Nephron (organoid): ENCODE measurements at regions not wholly inside any gene's neighbourhood (a gene's known extent, or its start where the extent isn't known, plus 50 kb on each side); places are given as distances from the start of the nearest gene placed in this dataset.

ENCODE experiments used
- H3K27ac Mint-ChIP-seq, 3 experiments: 2 replicates each; pipeline ENCODE4 v1.8.0; 2020; ENCODE audit warnings: mixed read lengths in 3 of 3, mild to moderate bottlenecking in 2 of 3, moderate library complexity in 1 of 3
- H3K27me3 Mint-ChIP-seq: 2 replicates; pipeline ENCODE4 v1.8.0; 2021; ENCODE audit warnings: low read depth, mild to moderate bottlenecking, moderate library complexity, mixed read lengths
- H3K36me3 Mint-ChIP-seq: 2 replicates; pipeline ENCODE4 v1.8.0; 2020; ENCODE audit warnings: low read depth, mixed read lengths
- H3K4me1 Mint-ChIP-seq: 2 replicates; pipeline ENCODE4 v1.8.0; 2020; ENCODE audit warnings: mixed read lengths
- H3K4me3 Mint-ChIP-seq, 3 experiments: 2 replicates each; pipeline ENCODE4 v1.8.0; 2020; ENCODE audit warnings: mild to moderate bottlenecking in 3 of 3, mixed read lengths in 3 of 3, moderate library complexity in 2 of 3
- H3K9me3 Mint-ChIP-seq: 2 replicates; pipeline ENCODE4 v1.8.0; 2020; ENCODE audit warnings: mixed read lengths
- TF ChIP-seq, protein P1 (sequence below), 3 experiments: fragments of 200-600 bp; sonication (generic); IDR thresholded peaks; one replicate each; pipeline ENCODE4 v1.5.0; 2021; ENCODE audit warnings: antibody characterized with exemption in 3 of 3; ENCODE audit not compliant: unreplicated experiment in 3 of 3

DNA sequence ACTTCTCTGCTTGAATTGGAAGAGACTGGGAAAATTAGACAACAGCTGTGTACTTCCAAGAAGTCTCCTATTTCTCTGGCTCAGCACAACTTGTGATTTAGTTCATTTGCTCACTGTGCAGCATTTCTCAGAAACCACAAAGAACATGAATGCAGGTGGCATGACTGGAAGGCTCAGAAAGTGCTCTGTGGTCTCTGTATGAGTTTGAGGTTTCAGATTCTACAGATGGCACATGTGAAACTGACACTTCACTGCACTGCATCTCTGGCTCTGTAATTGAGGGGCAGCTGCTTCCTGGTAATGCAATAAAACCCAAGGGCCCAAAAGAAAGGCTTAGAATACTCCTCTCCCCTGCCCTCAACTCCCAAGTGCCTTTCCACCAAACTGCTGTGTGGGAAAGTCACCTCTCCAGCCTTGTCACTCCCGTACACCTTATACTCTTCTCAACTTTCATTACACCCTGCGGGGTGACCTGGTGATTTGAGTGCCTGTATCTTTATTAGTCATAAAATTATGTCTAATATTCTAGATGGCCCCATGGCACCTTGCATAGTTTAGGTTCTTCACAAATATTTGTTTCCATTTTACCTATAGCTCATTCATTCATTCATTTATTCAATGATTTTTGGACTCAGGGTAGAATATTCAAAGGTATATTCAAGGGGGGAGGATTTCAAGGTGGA is 82.5 kb downstream of the ESM1 start:
- H3K4me1 Mint-ChIP-seq: peaks cover 34% of the 10 kb centered on the region
- peak overlapping the region; percentile 17 to 75 (median 22) for H3K27ac Mint-ChIP-seq
- peak overlapping the region in 1 of 3 experiments; percentile 4 for H3K4me3 Mint-ChIP-seq
- H3K9me3 Mint-ChIP-seq: no peaks in the 10 kb centered on the region
- H3K27me3 Mint-ChIP-seq: no peaks in the 10 kb centered on the region
- TF ChIP-seq, protein P1, sequence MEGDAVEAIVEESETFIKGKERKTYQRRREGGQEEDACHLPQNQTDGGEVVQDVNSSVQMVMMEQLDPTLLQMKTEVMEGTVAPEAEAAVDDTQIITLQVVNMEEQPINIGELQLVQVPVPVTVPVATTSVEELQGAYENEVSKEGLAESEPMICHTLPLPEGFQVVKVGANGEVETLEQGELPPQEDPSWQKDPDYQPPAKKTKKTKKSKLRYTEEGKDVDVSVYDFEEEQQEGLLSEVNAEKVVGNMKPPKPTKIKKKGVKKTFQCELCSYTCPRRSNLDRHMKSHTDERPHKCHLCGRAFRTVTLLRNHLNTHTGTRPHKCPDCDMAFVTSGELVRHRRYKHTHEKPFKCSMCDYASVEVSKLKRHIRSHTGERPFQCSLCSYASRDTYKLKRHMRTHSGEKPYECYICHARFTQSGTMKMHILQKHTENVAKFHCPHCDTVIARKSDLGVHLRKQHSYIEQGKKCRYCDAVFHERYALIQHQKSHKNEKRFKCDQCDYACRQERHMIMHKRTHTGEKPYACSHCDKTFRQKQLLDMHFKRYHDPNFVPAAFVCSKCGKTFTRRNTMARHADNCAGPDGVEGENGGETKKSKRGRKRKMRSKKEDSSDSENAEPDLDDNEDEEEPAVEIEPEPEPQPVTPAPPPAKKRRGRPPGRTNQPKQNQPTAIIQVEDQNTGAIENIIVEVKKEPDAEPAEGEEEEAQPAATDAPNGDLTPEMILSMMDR (IDR thresholded peaks at IDR 0.05; ENCODE audit: unreplicated experiment in 3 of 3): no peak
- H3K36me3 Mint-ChIP-seq: no peaks in the 10 kb centered on the region

DNA sequence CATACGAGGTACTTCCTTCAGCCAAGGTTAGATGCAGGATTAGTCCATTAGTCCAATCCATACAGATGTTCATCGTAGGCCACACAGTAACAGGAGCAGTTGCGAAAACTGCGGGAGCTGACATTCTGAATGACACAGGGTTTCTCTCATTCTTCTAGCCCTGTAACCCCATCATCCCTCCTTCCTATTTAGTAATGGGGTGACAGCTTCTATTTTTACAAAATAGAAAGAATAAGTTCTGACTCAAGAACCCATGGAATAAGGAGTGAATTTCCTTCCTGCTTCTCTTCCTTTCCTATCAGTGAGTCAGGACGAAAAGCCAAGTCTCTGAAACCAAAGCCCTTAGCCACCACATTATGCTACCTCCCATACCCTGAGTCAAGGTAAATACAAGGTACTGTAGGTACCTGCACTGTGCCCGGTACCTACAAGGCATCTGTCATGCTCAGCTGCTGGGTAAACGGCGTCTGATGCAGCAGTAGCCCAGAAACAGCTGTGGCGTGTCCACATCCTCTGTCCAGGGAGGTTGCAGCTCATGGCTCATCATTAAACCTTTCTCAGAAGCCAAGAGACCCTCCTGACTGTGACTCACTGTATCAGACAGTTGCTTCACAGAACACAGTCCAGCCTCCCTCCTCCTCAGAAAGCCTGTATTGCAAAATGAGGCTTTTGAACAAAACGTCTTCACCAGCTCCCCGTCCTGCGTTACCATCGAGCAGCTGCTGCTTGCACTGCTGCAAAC is 84.2 kb downstream of the ESM1 start:
- TF ChIP-seq, protein P1 (IDR thresholded peaks at IDR 0.05; ENCODE audit: unreplicated experiment in 3 of 3): no peak
- no peaks in the 10 kb centered on the region for H3K27me3 Mint-ChIP-seq
- H3K4me1 Mint-ChIP-seq: peaks cover 28% of the 10 kb centered on the region
- no peaks in the 10 kb centered on the region for H3K9me3 Mint-ChIP-seq
- H3K27ac Mint-ChIP-seq: no peak overlapping the region
- H3K4me3 Mint-ChIP-seq: no peak overlapping the region
- no peaks in the 10 kb centered on the region for H3K36me3 Mint-ChIP-seq

DNA sequence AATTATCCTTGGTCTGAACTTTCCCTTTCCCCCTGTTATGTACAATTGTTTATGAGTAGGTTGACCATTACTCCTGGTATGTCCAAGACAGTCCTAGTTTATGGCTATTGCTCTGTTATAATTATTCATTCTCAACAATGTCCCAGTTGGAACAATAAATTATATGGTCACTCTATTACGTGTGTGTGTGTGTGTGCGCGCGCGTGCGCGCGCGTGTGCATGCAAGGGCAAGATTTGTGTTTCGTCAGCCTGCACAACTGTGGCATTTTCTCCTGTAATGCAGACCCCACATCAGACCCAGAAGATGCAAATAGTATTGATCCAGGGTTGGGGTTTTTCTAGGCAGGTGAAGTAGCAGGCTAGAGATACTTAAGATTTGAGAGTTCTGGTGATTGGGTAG is 88.4 kb downstream of the ESM1 start:
- Mint-ChIP-seq H3K36me3 (no peaks in the 10 kb centered on the region), H3K4me1 (peaks cover 10% of the 10 kb centered on the region), H3K9me3 (no peaks in the 10 kb centered on the region), H3K4me3 (no peak overlapping the region), H3K27me3 (no peaks in the 10 kb centered on the region), H3K27ac (no peak overlapping the region)
- TF ChIP-seq, protein P1 (IDR thresholded peaks at IDR 0.05; ENCODE audit: unreplicated experiment in 3 of 3): no peak

DNA sequence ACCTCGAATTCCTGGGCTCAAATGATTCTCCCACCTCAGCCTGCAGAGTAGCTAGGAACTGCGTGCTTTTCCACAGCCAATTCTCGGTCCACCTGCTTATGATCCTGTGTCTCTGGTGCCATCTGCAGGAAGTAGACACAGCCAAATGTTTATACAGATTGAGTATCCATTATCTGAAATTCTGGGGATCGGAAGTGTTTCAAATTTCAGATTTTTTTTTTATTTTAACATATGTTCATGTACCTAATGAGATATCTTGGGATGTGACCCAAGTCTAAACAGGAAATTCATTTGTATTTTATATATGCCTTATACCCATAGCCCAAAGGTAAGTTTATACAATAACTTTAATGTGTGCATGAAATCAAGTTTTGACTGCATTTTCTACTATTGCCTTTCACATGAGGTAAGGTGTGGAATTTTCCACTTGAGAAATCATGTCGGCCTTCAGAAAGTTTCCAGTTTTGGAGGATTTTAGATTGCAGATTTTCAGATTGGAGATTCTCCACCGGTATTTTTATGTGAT is 89.5 kb downstream of the ESM1 start:
- H3K4me1 Mint-ChIP-seq: peaks cover 10% of the 10 kb centered on the region
- H3K9me3 Mint-ChIP-seq: no peaks in the 10 kb centered on the region
- no peaks in the 10 kb centered on the region for H3K36me3 Mint-ChIP-seq
- H3K4me3 Mint-ChIP-seq: no peak overlapping the region
- TF ChIP-seq, protein P1 (IDR thresholded peaks at IDR 0.05; ENCODE audit: unreplicated experiment in 3 of 3): peak; percentile 58 to 71 (median 58)
- peak overlapping the region in 2 of 3 experiments; percentile 17 to 77 for H3K27ac Mint-ChIP-seq
- no peaks in the 10 kb centered on the region for H3K27me3 Mint-ChIP-seq

DNA sequence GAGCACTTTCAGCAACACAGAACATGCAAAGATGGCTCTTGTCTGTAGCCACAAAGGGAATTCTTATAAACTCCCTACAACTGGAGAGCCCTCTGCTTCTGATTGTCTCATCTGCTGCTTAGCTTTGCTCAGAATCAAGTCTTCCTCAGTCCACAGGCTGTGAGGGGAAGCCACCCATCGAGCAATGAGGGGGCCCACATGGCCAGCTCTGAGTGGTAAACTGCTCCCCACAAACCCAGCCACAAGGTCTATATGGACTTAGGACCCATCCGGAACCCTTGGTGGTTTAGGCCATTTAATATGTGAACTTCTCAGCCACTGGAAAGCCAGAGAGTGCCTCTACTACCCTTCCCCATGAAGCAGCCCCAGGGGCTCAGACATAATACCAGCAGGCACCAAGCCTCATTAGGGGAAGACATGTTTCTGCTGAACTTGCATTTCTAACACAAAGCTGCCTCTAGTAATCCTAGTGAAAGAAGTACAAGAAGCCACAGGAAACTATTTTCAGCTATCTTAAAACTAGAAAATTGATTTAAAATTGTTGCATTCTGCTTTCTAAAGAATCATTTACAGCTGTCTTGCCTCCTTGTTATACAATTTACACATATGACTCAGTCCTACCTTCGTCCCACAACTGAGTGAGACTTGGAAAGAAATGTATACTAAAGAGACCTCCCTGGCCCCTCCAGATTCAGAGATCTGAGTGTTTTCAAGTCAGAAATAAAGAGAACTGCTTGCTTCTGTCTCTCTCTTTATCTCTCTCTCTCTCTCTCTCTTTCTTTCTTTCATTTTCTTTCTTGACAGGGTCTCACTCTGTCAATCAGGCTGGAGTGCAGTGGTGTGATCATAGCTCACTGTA is 90.2 kb downstream of the ESM1 start:
- Mint-ChIP-seq H3K27me3 (no peaks in the 10 kb centered on the region), H3K27ac (peak overlapping the region in 2 of 3 experiments; percentile 17 to 77), H3K4me3 (no peak overlapping the region), H3K9me3 (no peaks in the 10 kb centered on the region), H3K4me1 (peaks cover 10% of the 10 kb centered on the region), H3K36me3 (no peaks in the 10 kb centered on the region)
- TF ChIP-seq, protein P1 (IDR thresholded peaks at IDR 0.05; ENCODE audit: unreplicated experiment in 3 of 3): no peak
